ENCODE measurements at regions not wholly inside any gene's neighbourhood (a gene's known extent, or its start where the extent isn't known, plus 50 kb on each side); places are given as distances from the start of the nearest gene placed in this dataset.

DNA sequence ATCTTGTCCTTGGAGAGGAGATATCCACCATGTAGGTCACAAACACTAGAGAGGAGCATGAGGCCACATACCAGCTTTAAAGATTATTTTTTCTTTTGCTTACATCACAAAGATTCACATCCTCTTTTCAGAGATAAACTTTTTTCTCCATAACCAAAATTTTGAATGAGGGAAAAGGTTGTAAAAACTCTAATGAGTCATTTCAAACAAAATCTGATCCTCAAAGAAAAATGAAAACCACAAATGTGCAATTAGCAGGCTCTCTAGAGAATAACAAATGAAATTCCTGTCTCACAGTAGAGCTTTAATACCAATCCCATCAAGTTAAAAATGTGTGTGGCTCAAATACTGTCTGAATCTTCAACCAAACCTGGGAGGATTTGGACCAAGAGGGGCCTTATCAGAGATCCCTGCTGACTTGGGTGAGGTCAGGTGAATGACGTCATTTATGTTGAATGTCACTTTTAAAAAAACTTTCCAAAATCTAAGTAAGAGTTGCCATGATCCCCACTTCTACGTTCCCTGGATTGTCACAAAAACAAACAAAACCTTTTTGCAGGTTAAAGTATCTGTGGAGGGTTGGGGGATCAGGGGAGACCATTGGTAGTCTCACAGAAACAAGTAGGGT lies 261.5 kb upstream of the NPSR1 start:
- Histone ChIP-seq H3K27ac (ENCODE audit: insufficient read depth in 1 of 2, low read depth in 1 of 2, low read length in 2 of 2, poor library complexity in 1 of 2, severe bottlenecking in 2 of 2) (no peak overlapping the region), H3K9me3 (ENCODE audit: control extremely low read depth in 1 of 5, control insufficient read depth in 4 of 5, insufficient read depth in 2 of 5, low read depth in 1 of 5, low read length in 4 of 5) (peaks cover 0 to 2% (median 0%) of the 10 kb centered on the region in 5 experiments), H3K36me3 (ENCODE audit: control insufficient read depth in 4 of 4, insufficient read depth in 4 of 4, low read length in 3 of 4) (no peaks in the 10 kb centered on the region), H3K4me1 (ENCODE audit: control extremely low read depth in 1 of 4, control insufficient read depth in 4 of 4, insufficient read depth in 4 of 4, low read length in 3 of 4) (no peaks in the 10 kb centered on the region), H3K4me3 (ENCODE audit: control insufficient read depth in 1 of 7, extremely low read depth in 1 of 7, insufficient read depth in 4 of 7, low read depth in 2 of 7, low read length in 6 of 7) (no peak overlapping the region), H3K27me3 (replicated peaks in 2 of 5; ENCODE audit: control insufficient read depth in 4 of 5, insufficient read depth in 5 of 5, low read length in 4 of 5) (no peaks in the 10 kb centered on the region)
- 100% methylated on average over 1 of the region's 2 CpGs for WGBS (ENCODE audit: insufficient coverage)
- ChIA-PET POLR2A (no interaction called here), CTCF (no interaction called here)
- no peak for DNase-seq

DNA sequence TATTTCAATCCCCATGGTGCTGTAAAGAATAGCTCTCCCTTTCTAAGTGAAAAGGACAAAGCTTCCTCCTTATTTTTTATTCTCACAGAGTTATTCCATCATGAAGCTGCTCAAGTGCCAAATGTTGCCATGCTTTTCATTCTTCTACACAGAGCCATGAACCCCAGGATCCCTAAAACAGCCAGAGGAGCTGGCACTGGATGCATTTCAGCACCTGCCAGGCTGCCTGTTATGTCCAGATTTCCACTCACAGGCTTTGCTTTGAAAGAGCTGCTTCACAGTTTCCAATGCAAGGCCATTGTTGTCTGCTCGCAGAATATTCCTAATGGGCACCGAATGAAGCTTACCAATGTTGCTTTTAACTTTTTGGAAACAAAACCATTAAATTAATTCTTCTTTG lies 256.2 kb upstream of the NPSR1 start:
- ChIA-PET POLR2A (no interaction called here), CTCF (no interaction called here)
- Histone ChIP-seq H3K9me3 (ENCODE audit: control extremely low read depth in 1 of 5, control insufficient read depth in 4 of 5, insufficient read depth in 2 of 5, low read depth in 1 of 5, low read length in 4 of 5) (peaks cover 0 to 3% (median 0%) of the 10 kb centered on the region in 5 experiments), H3K4me3 (ENCODE audit: control insufficient read depth in 1 of 7, extremely low read depth in 1 of 7, insufficient read depth in 4 of 7, low read depth in 2 of 7, low read length in 6 of 7) (no peak overlapping the region), H3K27me3 (replicated peaks in 2 of 5; ENCODE audit: control insufficient read depth in 4 of 5, insufficient read depth in 5 of 5, low read length in 4 of 5) (no peaks in the 10 kb centered on the region), H3K4me1 (ENCODE audit: control extremely low read depth in 1 of 4, control insufficient read depth in 4 of 4, insufficient read depth in 4 of 4, low read length in 3 of 4) (no peaks in the 10 kb centered on the region), H3K36me3 (ENCODE audit: control insufficient read depth in 4 of 4, insufficient read depth in 4 of 4, low read length in 3 of 4) (no peaks in the 10 kb centered on the region), H3K27ac (ENCODE audit: insufficient read depth in 1 of 2, low read depth in 1 of 2, low read length in 2 of 2, poor library complexity in 1 of 2, severe bottlenecking in 2 of 2) (no peak overlapping the region)
- WGBS (ENCODE audit: insufficient coverage) = no CpG with 5 or more reads among the region's 2 CpGs
- DNase-seq = no peak

DNA sequence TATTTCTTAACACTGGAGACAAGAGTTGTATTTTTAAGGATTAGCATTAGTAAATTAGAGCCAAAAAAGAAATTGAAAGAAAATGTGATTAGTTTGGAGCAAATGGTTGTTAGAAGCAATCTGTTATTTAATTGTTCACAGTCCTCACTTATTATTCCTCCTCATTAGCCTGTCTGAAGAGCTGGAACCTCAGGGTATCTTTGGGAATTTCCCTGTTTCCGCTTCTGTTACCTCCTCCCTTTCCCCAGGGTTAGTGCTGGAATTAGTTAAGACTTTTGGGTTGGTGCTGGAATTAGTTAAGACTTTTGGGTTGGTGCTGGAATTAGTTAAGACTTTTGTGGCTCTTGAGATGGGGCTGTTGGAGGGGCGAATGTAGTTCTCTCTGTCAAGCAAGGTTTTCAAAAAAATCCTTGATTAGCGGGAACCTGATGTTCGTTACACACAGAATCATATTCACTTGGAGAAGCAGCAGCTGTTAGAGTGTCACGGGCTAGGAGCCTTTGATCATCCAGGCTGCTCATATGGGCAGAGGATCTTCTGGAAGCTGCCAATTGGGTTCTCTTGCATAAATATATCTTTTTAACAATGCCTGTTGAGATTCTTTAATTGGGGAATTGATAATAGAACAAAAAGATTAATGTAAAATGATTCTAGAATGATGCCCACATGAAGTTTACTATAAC lies 251.0 kb upstream of the NPSR1 start:
- H3K4me1 ChIP-seq (ENCODE audit: control extremely low read depth in 1 of 4, control insufficient read depth in 4 of 4, insufficient read depth in 4 of 4, low read length in 3 of 4) = no peaks in the 10 kb centered on the region
- no peak overlapping the region for H3K27ac ChIP-seq (ENCODE audit: insufficient read depth in 1 of 2, low read depth in 1 of 2, low read length in 2 of 2, poor library complexity in 1 of 2, severe bottlenecking in 2 of 2)
- no peaks in the 10 kb centered on the region for H3K27me3 ChIP-seq (replicated peaks in 2 of 5; ENCODE audit: control insufficient read depth in 4 of 5, insufficient read depth in 5 of 5, low read length in 4 of 5)
- no peak for DNase-seq
- H3K4me3 ChIP-seq (ENCODE audit: control insufficient read depth in 1 of 7, extremely low read depth in 1 of 7, insufficient read depth in 4 of 7, low read depth in 2 of 7, low read length in 6 of 7) = no peak overlapping the region
- no peaks in the 10 kb centered on the region for H3K9me3 ChIP-seq (ENCODE audit: control extremely low read depth in 1 of 5, control insufficient read depth in 4 of 5, insufficient read depth in 2 of 5, low read depth in 1 of 5, low read length in 4 of 5)
- no peaks in the 10 kb centered on the region for H3K36me3 ChIP-seq (ENCODE audit: control insufficient read depth in 4 of 4, insufficient read depth in 4 of 4, low read length in 3 of 4)
- CTCF ChIA-PET = no interaction called here
- WGBS (ENCODE audit: insufficient coverage) = 100% methylated on average over 4 of the region's 5 CpGs
- POLR2A ChIA-PET = no interaction called here

DNA sequence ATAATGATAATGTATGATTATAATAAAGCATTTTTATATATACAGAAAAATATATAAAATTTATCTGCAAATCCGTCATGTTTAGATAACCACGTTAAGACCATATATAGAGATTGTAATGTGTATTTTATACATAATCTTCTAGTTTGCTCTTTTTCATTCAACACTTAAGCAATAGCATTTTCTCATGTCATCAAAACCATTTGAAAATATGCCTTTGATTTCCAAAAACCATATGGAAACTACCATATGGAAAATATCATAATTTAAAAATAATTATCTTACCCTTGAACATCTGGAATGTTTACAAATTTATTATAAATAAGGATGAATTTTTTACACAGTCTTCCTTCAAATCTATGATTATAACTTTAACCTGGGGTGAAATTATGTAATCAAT lies 250.4 kb upstream of the NPSR1 start:
- H3K9me3 ChIP-seq (ENCODE audit: control extremely low read depth in 1 of 5, control insufficient read depth in 4 of 5, insufficient read depth in 2 of 5, low read depth in 1 of 5, low read length in 4 of 5) = no peaks in the 10 kb centered on the region
- H3K36me3 ChIP-seq (ENCODE audit: control insufficient read depth in 4 of 4, insufficient read depth in 4 of 4, low read length in 3 of 4) = no peaks in the 10 kb centered on the region
- no peak for DNase-seq
- WGBS (ENCODE audit: insufficient coverage) = no CpG with 5 or more reads among the region's 2 CpGs
- CTCF ChIA-PET = no interaction called here
- no peaks in the 10 kb centered on the region for H3K27me3 ChIP-seq (replicated peaks in 2 of 5; ENCODE audit: control insufficient read depth in 4 of 5, insufficient read depth in 5 of 5, low read length in 4 of 5)
- H3K27ac ChIP-seq (ENCODE audit: insufficient read depth in 1 of 2, low read depth in 1 of 2, low read length in 2 of 2, poor library complexity in 1 of 2, severe bottlenecking in 2 of 2) = no peak overlapping the region
- POLR2A ChIA-PET = no interaction called here
- no peak overlapping the region for H3K4me3 ChIP-seq (ENCODE audit: control insufficient read depth in 1 of 7, extremely low read depth in 1 of 7, insufficient read depth in 4 of 7, low read depth in 2 of 7, low read length in 6 of 7)
- no peaks in the 10 kb centered on the region for H3K4me1 ChIP-seq (ENCODE audit: control extremely low read depth in 1 of 4, control insufficient read depth in 4 of 4, insufficient read depth in 4 of 4, low read length in 3 of 4)

DNA sequence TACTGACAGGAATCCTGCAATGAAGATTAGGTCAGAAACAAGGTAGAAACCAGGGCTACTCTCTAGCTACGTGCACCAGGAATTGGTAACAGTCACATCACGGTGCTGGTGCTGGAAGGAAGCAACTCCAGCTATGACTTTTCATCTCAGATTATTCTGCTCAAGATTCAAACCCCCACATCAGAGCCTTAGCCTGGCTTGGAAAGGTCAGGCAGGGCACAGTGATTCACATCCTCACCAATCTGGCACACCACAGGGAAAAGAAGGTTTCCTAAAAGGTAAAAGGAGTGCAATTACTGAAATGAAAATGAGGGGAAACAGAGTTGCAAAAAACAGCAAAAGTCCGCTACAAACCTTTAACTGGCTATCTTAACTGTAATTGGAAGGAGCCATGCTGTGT lies 240.2 kb upstream of the NPSR1 start:
- no peaks in the 10 kb centered on the region for H3K9me3 ChIP-seq (ENCODE audit: control extremely low read depth in 1 of 5, control insufficient read depth in 4 of 5, insufficient read depth in 2 of 5, low read depth in 1 of 5, low read length in 4 of 5)
- no peaks in the 10 kb centered on the region for H3K4me1 ChIP-seq (ENCODE audit: control extremely low read depth in 1 of 4, control insufficient read depth in 4 of 4, insufficient read depth in 4 of 4, low read length in 3 of 4)
- H3K36me3 ChIP-seq (ENCODE audit: control insufficient read depth in 4 of 4, insufficient read depth in 4 of 4, low read length in 3 of 4) = no peaks in the 10 kb centered on the region
- CTCF ChIA-PET = no interaction called here
- WGBS (ENCODE audit: insufficient coverage) = 95% methylated on average over 2 of the region's 3 CpGs
- H3K27me3 ChIP-seq (replicated peaks in 2 of 5; ENCODE audit: control insufficient read depth in 4 of 5, insufficient read depth in 5 of 5, low read length in 4 of 5) = no peaks in the 10 kb centered on the region
- H3K27ac ChIP-seq (ENCODE audit: insufficient read depth in 1 of 2, low read depth in 1 of 2, low read length in 2 of 2, poor library complexity in 1 of 2, severe bottlenecking in 2 of 2) = no peak overlapping the region
- POLR2A ChIA-PET = no interaction called here
- no peak for DNase-seq
- H3K4me3 ChIP-seq (ENCODE audit: control insufficient read depth in 1 of 7, extremely low read depth in 1 of 7, insufficient read depth in 4 of 7, low read depth in 2 of 7, low read length in 6 of 7) = no peak overlapping the region

DNA sequence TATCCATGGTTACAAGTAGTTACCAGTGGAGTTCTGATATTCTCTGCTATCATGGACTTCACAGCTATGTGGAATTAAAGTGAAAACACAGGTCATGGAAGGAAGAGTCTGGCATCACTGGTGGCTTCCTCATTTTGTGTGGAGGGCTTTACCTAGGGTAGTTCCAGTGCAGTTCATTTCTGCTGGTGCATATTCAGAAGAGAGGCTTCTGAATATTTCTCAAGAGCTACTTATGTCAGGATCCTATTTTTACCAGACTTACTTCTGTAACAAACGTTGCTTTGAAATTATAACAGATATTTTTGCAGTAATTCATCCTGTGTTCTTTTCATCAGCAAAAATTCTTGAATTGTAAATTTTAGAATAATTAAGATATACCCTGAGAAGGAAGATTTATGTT lies 236.5 kb upstream of the NPSR1 start:
- no CpG with 5 or more reads among the region's 1 CpG for WGBS (ENCODE audit: insufficient coverage)
- H3K27me3 ChIP-seq (replicated peaks in 2 of 5; ENCODE audit: control insufficient read depth in 4 of 5, insufficient read depth in 5 of 5, low read length in 4 of 5) = no peaks in the 10 kb centered on the region
- CTCF ChIA-PET = no interaction called here
- DNase-seq = no peak
- H3K27ac ChIP-seq (ENCODE audit: insufficient read depth in 1 of 2, low read depth in 1 of 2, low read length in 2 of 2, poor library complexity in 1 of 2, severe bottlenecking in 2 of 2) = no peak overlapping the region
- POLR2A ChIA-PET = no interaction called here
- no peaks in the 10 kb centered on the region for H3K4me1 ChIP-seq (ENCODE audit: control extremely low read depth in 1 of 4, control insufficient read depth in 4 of 4, insufficient read depth in 4 of 4, low read length in 3 of 4)
- no peaks in the 10 kb centered on the region for H3K36me3 ChIP-seq (ENCODE audit: control insufficient read depth in 4 of 4, insufficient read depth in 4 of 4, low read length in 3 of 4)
- H3K4me3 ChIP-seq (ENCODE audit: control insufficient read depth in 1 of 7, extremely low read depth in 1 of 7, insufficient read depth in 4 of 7, low read depth in 2 of 7, low read length in 6 of 7) = no peak overlapping the region
- H3K9me3 ChIP-seq (ENCODE audit: control extremely low read depth in 1 of 5, control insufficient read depth in 4 of 5, insufficient read depth in 2 of 5, low read depth in 1 of 5, low read length in 4 of 5) = no peaks in the 10 kb centered on the region

DNA sequence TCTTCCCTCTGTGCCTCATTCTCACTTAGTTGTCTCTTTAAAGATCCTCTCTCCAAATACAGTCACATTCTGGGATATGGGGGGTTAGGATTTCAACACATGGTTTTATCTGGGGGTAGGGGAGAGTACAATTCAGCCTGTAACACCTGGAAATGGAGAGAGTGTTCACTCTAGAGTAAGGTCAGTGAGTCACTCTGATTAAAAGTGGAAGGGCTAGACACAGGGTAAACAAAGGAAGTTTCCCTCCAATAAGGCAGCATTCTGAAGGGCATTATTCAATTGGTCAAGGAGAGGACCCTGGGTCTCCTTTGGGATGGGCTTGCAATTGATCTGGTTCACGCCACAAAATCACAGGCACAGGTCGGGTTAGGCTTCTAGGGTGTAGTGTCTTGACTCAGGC lies 232.8 kb upstream of the NPSR1 start:
- Histone ChIP-seq H3K4me1 (ENCODE audit: control extremely low read depth in 1 of 4, control insufficient read depth in 4 of 4, insufficient read depth in 4 of 4, low read length in 3 of 4) (no peaks in the 10 kb centered on the region), H3K9me3 (ENCODE audit: control extremely low read depth in 1 of 5, control insufficient read depth in 4 of 5, insufficient read depth in 2 of 5, low read depth in 1 of 5, low read length in 4 of 5) (no peaks in the 10 kb centered on the region), H3K4me3 (ENCODE audit: control insufficient read depth in 1 of 7, extremely low read depth in 1 of 7, insufficient read depth in 4 of 7, low read depth in 2 of 7, low read length in 6 of 7) (no peak overlapping the region), H3K27me3 (replicated peaks in 2 of 5; ENCODE audit: control insufficient read depth in 4 of 5, insufficient read depth in 5 of 5, low read length in 4 of 5) (no peaks in the 10 kb centered on the region), H3K27ac (ENCODE audit: insufficient read depth in 1 of 2, low read depth in 1 of 2, low read length in 2 of 2, poor library complexity in 1 of 2, severe bottlenecking in 2 of 2) (no peak overlapping the region), H3K36me3 (ENCODE audit: control insufficient read depth in 4 of 4, insufficient read depth in 4 of 4, low read length in 3 of 4) (no peaks in the 10 kb centered on the region)
- DNase-seq = no peak
- ChIA-PET POLR2A (no interaction called here), CTCF (no interaction called here)
- WGBS (ENCODE audit: insufficient coverage) = 100% methylated on average over 2 of the region's 2 CpGs
